ENCODE measurements at regions not wholly inside any gene's neighbourhood (a gene's known extent, or its start where the extent isn't known, plus 50 kb on each side); places are given as distances from the start of the nearest gene placed in this dataset.

- no peak for TF ChIP-seq CTCF (IDR thresholded peaks at IDR 0.05; ENCODE audit: low read length)
- no peak for TF ChIP-seq EZH2 (IDR thresholded peaks at IDR 0.05; ENCODE audit: borderline replicate concordance, low read length)
These were observed 130.4 kb upstream of the ARL4C start for GRCh38 chr2:234627308-234627707.

Data from OCI-LY1 (cell line).